SK-N-SH (cell line): ENCODE measurements at regions not wholly inside any gene's neighbourhood (a gene's known extent, or its start where the extent isn't known, plus 50 kb on each side); places are given as distances from the start of the nearest gene placed in this dataset.

Source experiments
- CTCF ChIA-PET: fragments of 300-600, 350-600 bp; formaldehyde crosslinking; extraction: SDS; loops from one replicate; lab custom pipeline; 2021; lab: Yijun Ruan, JAX
- POLR2A ChIA-PET: fragments of 350-600 bp; sonication (Branson Sonifier 250); formaldehyde crosslinking; extraction: SDS; loops from one replicate; lab custom pipeline; 2020; ENCODE audit warnings: antibody characterized with exemption, inconsistent platforms; lab: Yijun Ruan, JAX
- DNase-seq: peaks from one replicate; pipeline ENCODE4 v3.0.0; 2012
- H2AFZ ChIP-seq: fragments of 200-600 bp; sonication (generic); 2 replicates; pipeline ENCODE4 v1.8.1; 2016; ENCODE audit warnings: antibody characterized with exemption, mild to moderate bottlenecking, low read depth
- H3F3A ChIP-seq: fragments of 200-600 bp; sonication (generic); replicated peaks from 2 replicates; pipeline ENCODE3; 2016; ENCODE audit warnings: antibody characterized with exemption, mild to moderate bottlenecking; ENCODE audit not compliant: insufficient read depth
- H3K27ac ChIP-seq, 2 experiments: fragments of 200-500 bp in 1 of 2; fragments of 200-600 bp in 1 of 2; sonication (Bioruptor generic) in 1 of 2; sonication (generic), shearing (Covaris generic) in 1 of 2; 2 replicates each; pipeline versions ENCODE4 v1.5.1 to v1.6.1; 2014 to 2016; ENCODE audit warnings: low read depth in 2 of 2, inconsistent platforms in 1 of 2, low read length in 1 of 2, mild to moderate bottlenecking in 1 of 2, mixed read lengths in 1 of 2
- H3K27me3 ChIP-seq: fragments of 200-600 bp; sonication (generic), shearing (Covaris generic); 2 replicates; pipeline ENCODE4 v1.6.1; 2016; ENCODE audit warnings: mixed run types; ENCODE audit not compliant: insufficient read depth
- H3K36me3 ChIP-seq, 2 experiments: fragments of 200-500 bp in 1 of 2; fragments of 200-600 bp in 1 of 2; sonication (Bioruptor generic) in 1 of 2; sonication (generic) in 1 of 2; replicated peaks in 1 of 2; 2 replicates each; pipeline versions ENCODE3 to v1.5.1; 2014 to 2016; ENCODE audit warnings: low read length in 1 of 2, mild to moderate bottlenecking in 1 of 2; ENCODE audit not compliant: insufficient read depth in 2 of 2, control insufficient read depth in 1 of 2
- H3K4me1 ChIP-seq, 2 experiments: fragments of 200-500 bp in 1 of 2; fragments of 200-600 bp in 1 of 2; sonication (Bioruptor generic) in 1 of 2; sonication (generic), shearing (Covaris generic) in 1 of 2; 2 replicates each; pipeline versions ENCODE4 v1.5.1 to v1.6.1; 2014 to 2016; ENCODE audit warnings: low read depth in 1 of 2, low read length in 1 of 2, mixed run types in 1 of 2; ENCODE audit not compliant: insufficient read depth in 2 of 2, control insufficient read depth in 1 of 2
- H3K4me2 ChIP-seq: fragments of 200-600 bp; sonication (generic), shearing (Covaris generic); 2 replicates; pipeline ENCODE4 v1.6.1; 2017; ENCODE audit warnings: mixed run types
- H3K4me3 ChIP-seq, 2 experiments: fragments of 200-500 bp in 1 of 2; fragments of 200-600 bp in 1 of 2; sonication (Bioruptor generic) in 1 of 2; sonication (generic), shearing (Covaris generic) in 1 of 2; 2 replicates each; pipeline versions ENCODE4 v1.5.1 to v1.8.1; 2014 to 2016; ENCODE audit warnings: low read depth in 2 of 2, inconsistent platforms in 1 of 2, low read length in 1 of 2, mild to moderate bottlenecking in 1 of 2, mixed read lengths in 1 of 2, moderate library complexity in 1 of 2
- H3K79me2 ChIP-seq: fragments of 200-600 bp; sonication (generic); 2 replicates; pipeline ENCODE4 v1.8.1; 2017; ENCODE audit warnings: mild to moderate bottlenecking; ENCODE audit not compliant: insufficient read depth
- H3K9ac ChIP-seq: fragments of 200-600 bp; sonication (generic); 2 replicates; pipeline ENCODE4 v1.6.1; 2017; ENCODE audit warnings: mixed run types
- H3K9me2 ChIP-seq: fragments of 200-600 bp; sonication (generic); 2 replicates; pipeline ENCODE4 v1.6.1; 2017; ENCODE audit warnings: mixed run types
- H3K9me3 ChIP-seq: fragments of 200-600 bp; sonication (generic); 2 replicates; pipeline ENCODE4 v1.6.1; 2017; ENCODE audit warnings: mixed run types, mild to moderate bottlenecking, moderate library complexity
- H4K20me1 ChIP-seq: fragments of 200-600 bp; sonication (generic); 2 replicates; pipeline ENCODE4 v1.6.1; 2017; ENCODE audit warnings: mild to moderate bottlenecking, mixed run types; ENCODE audit not compliant: insufficient read depth
- EP300 ChIP-seq, 2 experiments: IDR thresholded peaks; 2 replicates each; pipeline versions ENCODE4 v1.4.0 to v1.6.1; 2012; ENCODE audit warnings: borderline replicate concordance in 1 of 2, low read depth in 1 of 2, low read length in 1 of 2
- FOSL2 ChIP-seq: IDR thresholded peaks from 2 replicates; pipeline ENCODE4 v1.4.0; 2012; ENCODE audit warnings: low read depth, mild to moderate bottlenecking, moderate library complexity, borderline replicate concordance
- FOXJ3 ChIP-seq: sonication (generic); formaldehyde crosslinking; IDR thresholded peaks from 2 replicates; pipeline ENCODE4 v1.5.1; 2020; ENCODE audit warnings: mild to moderate bottlenecking, missing genetic modification reagents
- FOXM1 ChIP-seq: IDR thresholded peaks from 2 replicates; pipeline ENCODE4 v1.4.0; 2012; ENCODE audit warnings: low read depth, mild to moderate bottlenecking
- JUND ChIP-seq: IDR thresholded peaks from 2 replicates; pipeline ENCODE4 v1.4.0; 2012
- NFIC ChIP-seq: IDR thresholded peaks from 2 replicates; pipeline ENCODE4 v1.4.0; 2012; ENCODE audit warnings: borderline replicate concordance
- NRF1 ChIP-seq: IDR thresholded peaks from 2 replicates; pipeline ENCODE4 v1.6.1; 2012; ENCODE audit warnings: low read depth, mild to moderate bottlenecking, low read length
- RFX5 ChIP-seq: IDR thresholded peaks from 2 replicates; pipeline ENCODE4 v1.6.1; 2012; ENCODE audit warnings: mild to moderate bottlenecking, improper control_type of control experiment, low read length
- RXRA ChIP-seq: IDR thresholded peaks from 2 replicates; pipeline ENCODE4 v1.4.0; 2012; ENCODE audit warnings: low read depth, mild to moderate bottlenecking, borderline replicate concordance
- SIN3A ChIP-seq: IDR thresholded peaks from 2 replicates; pipeline ENCODE4 v1.6.1; 2012; ENCODE audit warnings: low read depth, mild to moderate bottlenecking, low read length, moderate library complexity, borderline replicate concordance
- TAF1 ChIP-seq: IDR thresholded peaks from 2 replicates; pipeline ENCODE4 v1.6.1; 2012; ENCODE audit warnings: low read depth, mild to moderate bottlenecking, low read length, moderate library complexity, borderline replicate concordance
- WGBS: methylation state at CpG from one replicate; pipeline ENCODE4 v1.1.6; 2017; ENCODE audit warnings: low lambda C conversion rate; 5-methylcytosine and 5-hydroxymethylcytosine counted together
- TF ChIP-seq, protein P1 (sequence below): fragments of 200-600 bp; sonication (generic); IDR thresholded peaks from 2 replicates; pipeline ENCODE4 v1.6.1; 2017; ENCODE audit warnings: antibody characterized with exemption, mild to moderate bottlenecking, moderate library complexity
- TF ChIP-seq, protein P2 (sequence below): fragments of 150-350 bp; IDR thresholded peaks from 2 replicates; pipeline ENCODE4 v1.6.1; 2017; ENCODE audit warnings: antibody characterized with exemption, low read length, low read depth, borderline replicate concordance
- TF ChIP-seq, protein P3 (sequence below): IDR thresholded peaks from 2 replicates; pipeline ENCODE4 v1.4.0; 2012; ENCODE audit warnings: low read depth, borderline replicate concordance
- TF ChIP-seq, protein P4 (sequence below): fragments of 150-350 bp; IDR thresholded peaks from 2 replicates; pipeline ENCODE4 v1.6.1; 2016; ENCODE audit warnings: mild to moderate bottlenecking, low read depth, low read length

DNA sequence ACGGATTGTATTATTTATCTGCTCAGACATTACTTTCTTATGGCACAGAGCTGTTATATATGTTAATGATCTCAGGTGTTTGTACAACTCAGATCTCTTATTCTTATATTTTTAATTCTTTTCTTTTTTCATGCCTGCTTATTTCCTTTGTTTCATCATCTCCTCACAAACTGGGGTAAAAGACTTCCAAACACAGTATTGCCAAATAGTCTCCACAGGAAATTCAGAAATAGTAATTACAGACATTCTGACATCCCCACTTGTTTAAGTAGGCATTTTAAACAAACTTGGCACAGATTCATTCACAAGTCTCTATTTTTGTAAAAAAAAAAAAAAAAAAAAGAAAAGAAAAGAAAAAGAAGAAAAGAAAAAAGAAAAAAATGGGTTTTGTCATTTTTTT is 129.7 kb upstream of the USP38 start:
- Histone ChIP-seq H3K79me2 (no peaks in the 10 kb centered on the region), H2AFZ (no peak overlapping the region), H3F3A (no peaks in the 10 kb centered on the region), H3K4me1 (no peaks in the 10 kb centered on the region; a peak in 1 of 4 replicates), H3K9me3 (no peaks in the 10 kb centered on the region), H3K9me2 (no peaks in the 10 kb centered on the region), H3K27me3 (no peaks in the 10 kb centered on the region), H3K27ac (no peak overlapping the region), H3K9ac (no peak overlapping the region), H3K4me2 (no peak overlapping the region), H4K20me1 (no peaks in the 10 kb centered on the region), H3K4me3 (no peak overlapping the region), H3K36me3 (no peaks in the 10 kb centered on the region)
- TF ChIP-seq, protein P1, sequence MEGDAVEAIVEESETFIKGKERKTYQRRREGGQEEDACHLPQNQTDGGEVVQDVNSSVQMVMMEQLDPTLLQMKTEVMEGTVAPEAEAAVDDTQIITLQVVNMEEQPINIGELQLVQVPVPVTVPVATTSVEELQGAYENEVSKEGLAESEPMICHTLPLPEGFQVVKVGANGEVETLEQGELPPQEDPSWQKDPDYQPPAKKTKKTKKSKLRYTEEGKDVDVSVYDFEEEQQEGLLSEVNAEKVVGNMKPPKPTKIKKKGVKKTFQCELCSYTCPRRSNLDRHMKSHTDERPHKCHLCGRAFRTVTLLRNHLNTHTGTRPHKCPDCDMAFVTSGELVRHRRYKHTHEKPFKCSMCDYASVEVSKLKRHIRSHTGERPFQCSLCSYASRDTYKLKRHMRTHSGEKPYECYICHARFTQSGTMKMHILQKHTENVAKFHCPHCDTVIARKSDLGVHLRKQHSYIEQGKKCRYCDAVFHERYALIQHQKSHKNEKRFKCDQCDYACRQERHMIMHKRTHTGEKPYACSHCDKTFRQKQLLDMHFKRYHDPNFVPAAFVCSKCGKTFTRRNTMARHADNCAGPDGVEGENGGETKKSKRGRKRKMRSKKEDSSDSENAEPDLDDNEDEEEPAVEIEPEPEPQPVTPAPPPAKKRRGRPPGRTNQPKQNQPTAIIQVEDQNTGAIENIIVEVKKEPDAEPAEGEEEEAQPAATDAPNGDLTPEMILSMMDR, result no peak
- TF ChIP-seq SIN3A (no peak), EP300 (IDR thresholded peaks at IDR 0.05; ENCODE audit: borderline replicate concordance in 1 of 2, low read depth in 1 of 2, low read length in 1 of 2) (no peak), FOSL2 (no peak), FOXJ3 (CRISPR knock-in tag) (no peak), TAF1 (no peak), FOXM1 (no peak), RFX5 (no peak), NRF1 (no peak)
- TF ChIP-seq, protein P2, sequence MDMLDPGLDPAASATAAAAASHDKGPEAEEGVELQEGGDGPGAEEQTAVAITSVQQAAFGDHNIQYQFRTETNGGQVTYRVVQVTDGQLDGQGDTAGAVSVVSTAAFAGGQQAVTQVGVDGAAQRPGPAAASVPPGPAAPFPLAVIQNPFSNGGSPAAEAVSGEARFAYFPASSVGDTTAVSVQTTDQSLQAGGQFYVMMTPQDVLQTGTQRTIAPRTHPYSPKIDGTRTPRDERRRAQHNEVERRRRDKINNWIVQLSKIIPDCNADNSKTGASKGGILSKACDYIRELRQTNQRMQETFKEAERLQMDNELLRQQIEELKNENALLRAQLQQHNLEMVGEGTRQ, result no peak
- WGBS, result 2% methylated on average over 1 of the region's 1 CpG
- CTCF ChIA-PET, result interaction anchor here (0.8 kb wide), 1 partner anchor 9 kb away, joined by 3 read pairs; no protein-coding TSS in a partner anchor
- DNase-seq, result no peak
- POLR2A ChIA-PET, result no interaction called here

DNA sequence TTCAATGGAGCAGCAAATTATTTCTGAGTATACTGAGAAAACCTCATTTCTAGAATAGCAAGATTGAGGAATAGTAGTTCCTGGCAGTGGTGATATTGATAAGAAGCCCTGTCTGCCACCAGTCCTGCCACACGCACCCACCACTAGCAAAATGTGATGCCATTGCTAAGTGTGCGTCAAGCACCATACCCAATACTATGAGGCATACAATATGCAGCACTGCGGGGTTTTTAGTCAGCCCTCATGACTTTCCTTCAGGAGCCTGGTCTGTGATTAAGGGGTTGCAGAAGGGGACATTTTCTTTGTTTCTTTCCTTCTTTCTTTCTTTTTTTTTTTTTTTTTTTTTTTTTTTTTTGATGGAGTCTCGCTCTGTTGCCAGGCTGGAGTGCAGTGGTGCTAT is 128.7 kb upstream of the USP38 start:
- Histone ChIP-seq H2AFZ (no peak overlapping the region), H3F3A (no peaks in the 10 kb centered on the region)
- TF ChIP-seq SIN3A (no peak), NFIC (no peak), JUND (no peak), RXRA (no peak), EP300 (IDR thresholded peaks at IDR 0.05; ENCODE audit: borderline replicate concordance in 1 of 2, low read depth in 1 of 2, low read length in 1 of 2) (no peak)
- TF ChIP-seq, protein P3, sequence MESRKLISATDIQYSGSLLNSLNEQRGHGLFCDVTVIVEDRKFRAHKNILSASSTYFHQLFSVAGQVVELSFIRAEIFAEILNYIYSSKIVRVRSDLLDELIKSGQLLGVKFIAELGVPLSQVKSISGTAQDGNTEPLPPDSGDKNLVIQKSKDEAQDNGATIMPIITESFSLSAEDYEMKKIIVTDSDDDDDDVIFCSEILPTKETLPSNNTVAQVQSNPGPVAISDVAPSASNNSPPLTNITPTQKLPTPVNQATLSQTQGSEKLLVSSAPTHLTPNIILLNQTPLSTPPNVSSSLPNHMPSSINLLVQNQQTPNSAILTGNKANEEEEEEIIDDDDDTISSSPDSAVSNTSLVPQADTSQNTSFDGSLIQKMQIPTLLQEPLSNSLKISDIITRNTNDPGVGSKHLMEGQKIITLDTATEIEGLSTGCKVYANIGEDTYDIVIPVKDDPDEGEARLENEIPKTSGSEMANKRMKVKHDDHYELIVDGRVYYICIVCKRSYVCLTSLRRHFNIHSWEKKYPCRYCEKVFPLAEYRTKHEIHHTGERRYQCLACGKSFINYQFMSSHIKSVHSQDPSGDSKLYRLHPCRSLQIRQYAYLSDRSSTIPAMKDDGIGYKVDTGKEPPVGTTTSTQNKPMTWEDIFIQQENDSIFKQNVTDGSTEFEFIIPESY, result no peak
- TF ChIP-seq, protein P4, sequence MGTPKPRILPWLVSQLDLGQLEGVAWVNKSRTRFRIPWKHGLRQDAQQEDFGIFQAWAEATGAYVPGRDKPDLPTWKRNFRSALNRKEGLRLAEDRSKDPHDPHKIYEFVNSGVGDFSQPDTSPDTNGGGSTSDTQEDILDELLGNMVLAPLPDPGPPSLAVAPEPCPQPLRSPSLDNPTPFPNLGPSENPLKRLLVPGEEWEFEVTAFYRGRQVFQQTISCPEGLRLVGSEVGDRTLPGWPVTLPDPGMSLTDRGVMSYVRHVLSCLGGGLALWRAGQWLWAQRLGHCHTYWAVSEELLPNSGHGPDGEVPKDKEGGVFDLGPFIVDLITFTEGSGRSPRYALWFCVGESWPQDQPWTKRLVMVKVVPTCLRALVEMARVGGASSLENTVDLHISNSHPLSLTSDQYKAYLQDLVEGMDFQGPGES, result no peak
- TF ChIP-seq, all 33 proteins: peak for 0
- H3K4me1 ChIP-seq, result no peaks in the 10 kb centered on the region; a peak in 1 of 4 replicates
- no peak overlapping the region for H3K4me3 ChIP-seq
- H3K79me2 ChIP-seq, result no peaks in the 10 kb centered on the region
- H3K4me2 ChIP-seq, result no peak overlapping the region
- no peaks in the 10 kb centered on the region for H3K9me2 ChIP-seq
- H3K9me3 ChIP-seq, result no peaks in the 10 kb centered on the region
- 72% methylated on average over 4 of the region's 4 CpGs for whole genome bisulfite sequencing
- ChIA-PET CTCF (no interaction called here), POLR2A (no interaction called here)
- H4K20me1 ChIP-seq, result no peaks in the 10 kb centered on the region
- H3K36me3 ChIP-seq, result no peaks in the 10 kb centered on the region
- no peaks in the 10 kb centered on the region for H3K27me3 ChIP-seq
- no peak overlapping the region for H3K9ac ChIP-seq
- H3K27ac ChIP-seq, result no peak overlapping the region
- no peak for DNase-seq
